HG03039 (cell line): ENCODE measurements at regions not wholly inside any gene's neighbourhood (a gene's known extent, or its start where the extent isn't known, plus 50 kb on each side); places are given as distances from the start of the nearest gene placed in this dataset.
"Not testable (repeated sequence)": the region's sequence is repeated elsewhere in the genome, so short reads cannot be mapped to it uniquely, and the experiment has no call there.

ENCODE experiments used
- ATAC-seq: cut with Tn5 transposase; IDR thresholded peaks from one replicate; pipeline ENCODE4 v1.9.1; 2021; ENCODE audit warnings: mild to moderate bottlenecking, moderate library complexity; ENCODE audit not compliant: unreplicated experiment

DNA sequence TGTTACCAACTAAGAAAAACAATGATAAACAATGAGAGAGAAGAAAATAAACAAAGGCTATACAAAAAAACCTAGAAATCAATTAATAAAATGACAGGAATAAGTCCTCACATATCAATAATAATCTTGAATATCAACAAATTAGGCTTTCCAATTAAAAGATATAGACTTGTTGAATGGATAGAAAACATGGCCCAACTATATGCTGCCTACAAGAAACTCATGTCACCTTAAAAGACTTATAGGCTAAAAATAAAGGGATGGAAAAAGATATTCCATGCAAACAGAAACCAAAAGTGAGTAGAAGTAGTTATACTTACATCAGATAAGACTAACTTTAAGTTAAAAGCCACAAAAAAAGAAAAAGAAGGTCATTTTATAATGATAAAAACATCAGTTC, 183.9 kb downstream of the MYRFL start:
- no peak for ATAC-seq

DNA sequence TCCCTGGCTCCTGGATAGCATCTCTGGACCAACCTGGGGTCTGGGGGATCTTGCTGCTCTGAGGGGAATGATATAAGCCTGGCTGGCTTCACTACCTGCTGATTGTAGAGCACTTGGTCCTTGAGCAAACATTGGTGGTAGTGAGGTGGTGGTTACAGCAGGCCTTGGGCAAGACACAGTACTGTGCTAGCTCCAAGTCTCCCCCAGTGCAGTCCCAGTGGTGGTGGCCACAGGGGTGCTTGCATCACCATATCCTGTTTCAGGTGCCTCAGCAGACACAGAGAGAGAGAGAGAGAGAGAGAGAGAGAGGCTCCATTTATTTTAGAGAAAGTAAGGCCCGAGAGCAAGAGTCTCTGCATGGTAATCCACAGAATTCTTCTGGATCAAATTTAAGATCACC, 186.3 kb downstream of the MYRFL start:
- ATAC-seq, result no peak

DNA sequence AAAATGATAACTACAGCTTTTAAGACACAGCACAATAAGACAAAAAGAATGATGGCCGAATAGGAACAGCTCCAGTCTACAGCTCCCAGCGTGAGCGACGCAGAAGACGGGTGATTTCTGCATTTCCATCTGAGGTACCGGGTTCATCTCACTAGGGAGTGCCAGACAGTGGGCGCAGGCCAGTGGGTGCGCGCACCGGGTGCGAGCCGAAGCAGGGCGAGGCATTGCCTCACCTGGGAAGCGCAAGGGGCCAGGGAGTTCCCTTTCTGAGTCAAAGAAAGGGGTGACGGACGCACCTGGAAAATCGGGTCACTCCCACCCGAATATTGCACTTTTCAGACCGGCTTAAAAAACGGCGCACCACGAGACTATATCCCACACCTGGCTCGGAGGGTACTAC, 188.0 kb downstream of the MYRFL start:
- not testable (repeated sequence) for ATAC-seq

DNA sequence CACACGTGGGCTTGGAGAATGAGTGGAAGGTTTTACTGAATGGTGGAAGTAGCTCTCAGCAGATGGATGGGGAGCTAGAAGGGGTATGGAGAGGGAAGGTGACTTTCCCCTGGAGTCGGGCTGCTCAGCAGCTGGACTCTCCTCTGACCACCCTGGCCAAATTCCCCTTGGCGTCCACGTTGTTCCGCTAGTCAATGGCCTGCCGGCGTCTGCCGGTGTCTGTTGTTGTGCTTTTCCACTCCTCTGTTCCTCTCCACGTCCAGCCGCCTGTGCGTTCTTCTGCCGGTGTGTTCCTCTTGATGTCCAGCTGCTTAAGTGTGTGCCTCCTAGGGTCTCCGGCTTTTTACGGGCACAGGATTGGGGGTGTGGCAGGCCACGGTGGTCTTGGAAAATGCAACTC, 203.5 kb downstream of the MYRFL start:
- no peak for ATAC-seq

DNA sequence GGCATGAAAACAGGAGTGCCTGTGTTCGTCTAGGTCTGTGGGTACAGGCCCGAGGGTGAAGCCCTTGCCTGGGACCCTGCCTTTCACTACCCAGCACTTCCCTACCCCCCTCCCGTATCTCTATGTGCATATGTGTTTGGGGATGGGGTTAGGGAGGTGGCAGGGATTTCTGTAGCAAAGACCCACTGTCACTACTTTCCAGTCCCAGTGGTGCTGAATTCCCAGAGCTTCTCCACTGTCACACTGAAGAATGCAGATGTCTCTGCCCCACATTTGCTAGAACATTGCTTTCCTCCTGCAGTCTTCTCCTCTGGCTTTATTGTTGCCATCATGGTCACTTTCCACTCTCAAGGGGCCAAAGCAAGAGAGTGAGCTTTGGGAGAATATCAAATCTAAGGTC, 203.9 kb downstream of the MYRFL start:
- ATAC-seq, result no peak

DNA sequence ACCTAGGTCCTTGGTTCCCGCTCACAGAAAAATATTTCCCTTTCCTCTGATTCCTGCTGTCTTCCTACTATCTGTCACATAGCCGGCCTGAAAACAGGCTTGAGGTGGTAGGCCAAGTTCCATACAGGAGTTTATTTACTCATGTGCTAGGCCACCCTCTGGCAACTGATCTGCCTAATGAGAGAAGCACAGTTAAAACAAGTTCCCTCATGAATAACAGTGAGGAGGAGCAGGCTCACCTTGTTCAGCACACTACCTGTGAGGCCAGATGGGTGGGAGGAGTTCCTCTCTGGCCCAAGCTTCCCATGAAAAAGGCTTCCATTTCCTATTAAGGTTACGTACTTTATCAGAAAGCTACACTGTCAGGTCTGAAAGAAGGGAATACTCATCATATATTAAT, 206.0 kb downstream of the MYRFL start:
- no peak for ATAC-seq

DNA sequence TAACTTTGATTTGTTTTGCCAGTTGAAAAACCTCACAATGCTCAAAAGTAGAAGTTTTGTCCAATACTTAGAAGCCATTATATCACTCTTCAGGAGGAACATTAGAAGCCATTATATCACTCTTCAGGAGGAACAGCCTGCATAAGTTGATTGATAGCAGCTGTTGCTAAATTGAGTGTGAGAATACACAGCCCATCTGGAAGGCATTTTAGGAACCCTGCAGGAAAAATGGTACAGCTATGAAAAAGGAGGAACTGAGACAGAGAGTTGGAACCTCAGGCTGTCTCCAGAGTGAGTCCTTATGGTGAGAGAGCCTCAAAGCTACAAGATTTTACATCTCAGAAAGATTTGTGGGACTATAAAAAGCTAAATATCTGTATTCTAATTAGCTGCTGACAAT, 207.0 kb downstream of the MYRFL start:
- no peak for ATAC-seq

DNA sequence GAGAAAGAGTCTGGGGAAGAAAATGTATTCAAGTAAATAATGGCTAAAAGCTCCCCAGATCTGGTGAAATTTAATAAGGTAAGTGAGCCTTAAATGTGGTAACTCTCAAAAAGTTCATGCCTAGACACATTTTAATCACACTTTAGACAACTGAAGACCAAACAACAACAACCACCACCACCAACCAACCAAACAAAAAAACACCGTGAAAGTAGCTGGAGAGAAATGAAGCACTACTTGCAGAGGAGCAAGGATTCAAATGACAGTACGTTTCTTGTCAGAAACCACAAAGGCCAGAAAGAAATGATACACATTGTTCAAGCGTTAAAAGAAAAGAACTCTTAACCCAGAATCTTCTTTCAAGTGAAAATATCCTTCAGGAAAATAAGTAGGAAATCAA, 208.3 kb downstream of the MYRFL start:
- ATAC-seq, result no peak

DNA sequence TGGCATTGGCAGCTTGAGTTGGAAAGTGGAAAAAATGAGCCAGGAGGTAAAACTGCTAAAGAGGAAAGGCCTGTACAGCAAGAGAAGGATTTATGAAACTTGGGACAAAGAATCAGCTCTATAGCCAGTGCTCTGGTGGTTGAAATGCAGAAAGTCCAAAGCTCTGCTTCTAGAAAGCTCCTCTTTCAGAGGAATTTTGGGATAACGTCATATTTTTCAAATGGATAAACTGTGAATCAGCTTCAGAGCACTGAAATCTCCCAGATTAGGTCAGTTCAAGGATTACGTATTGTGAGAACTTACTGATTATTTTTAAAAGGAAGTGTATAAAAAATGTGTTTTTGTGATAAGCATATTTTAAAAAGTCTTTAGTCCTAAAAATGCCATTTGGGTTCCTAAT, 203.1 kb upstream of the CNOT2 start:
- ATAC-seq, result no peak

DNA sequence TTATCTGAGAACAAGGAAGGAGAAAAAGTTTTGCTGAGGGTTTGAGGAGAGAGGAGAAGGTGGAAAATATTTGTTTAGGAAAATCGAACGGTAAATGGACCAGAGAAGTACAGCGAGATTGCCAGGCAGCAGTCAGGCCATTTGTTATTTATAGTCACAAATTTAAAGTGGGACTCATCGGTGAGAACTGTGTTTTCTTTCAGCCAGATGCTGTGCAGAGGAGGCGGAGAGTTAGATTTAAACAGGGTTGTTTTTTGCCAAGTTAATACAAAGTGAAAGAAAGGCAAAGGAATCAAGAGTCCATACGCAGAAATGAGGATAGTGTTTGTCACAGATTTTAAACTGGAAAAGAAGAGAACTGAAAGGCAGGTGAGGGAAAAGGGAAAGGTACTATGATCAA, 200.6 kb upstream of the CNOT2 start:
- no peak for ATAC-seq

DNA sequence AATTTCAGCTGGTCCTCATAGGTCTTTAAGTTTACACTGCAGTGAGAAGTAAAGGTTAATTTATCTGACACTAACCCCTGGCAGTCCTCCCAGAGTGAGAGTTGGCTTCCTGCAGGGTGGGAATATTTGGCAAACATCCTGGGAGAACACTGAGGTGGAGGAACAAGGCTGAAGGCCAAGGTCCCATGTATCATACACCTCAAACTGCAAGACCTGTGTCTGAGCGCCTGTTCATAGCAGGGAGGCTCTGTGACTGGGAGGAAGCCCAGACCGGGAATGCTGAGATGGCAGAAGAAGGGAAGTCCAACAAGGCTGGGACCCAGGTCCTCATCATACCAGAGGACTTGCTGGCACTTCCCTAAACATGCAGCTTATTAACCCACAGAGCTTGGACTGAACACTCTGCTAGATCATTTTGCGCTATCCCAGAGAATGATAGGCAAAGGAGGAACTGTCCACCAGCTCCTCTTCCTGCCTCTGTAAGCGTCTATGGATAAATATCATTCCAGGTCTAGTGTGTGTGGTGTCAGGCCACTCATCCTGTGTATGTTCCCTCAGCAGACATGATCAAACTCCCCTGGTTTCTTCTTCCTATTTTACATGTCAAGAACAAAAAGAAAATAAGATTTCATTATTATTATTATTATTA, 199.6 kb upstream of the CNOT2 start:
- no peak for ATAC-seq

DNA sequence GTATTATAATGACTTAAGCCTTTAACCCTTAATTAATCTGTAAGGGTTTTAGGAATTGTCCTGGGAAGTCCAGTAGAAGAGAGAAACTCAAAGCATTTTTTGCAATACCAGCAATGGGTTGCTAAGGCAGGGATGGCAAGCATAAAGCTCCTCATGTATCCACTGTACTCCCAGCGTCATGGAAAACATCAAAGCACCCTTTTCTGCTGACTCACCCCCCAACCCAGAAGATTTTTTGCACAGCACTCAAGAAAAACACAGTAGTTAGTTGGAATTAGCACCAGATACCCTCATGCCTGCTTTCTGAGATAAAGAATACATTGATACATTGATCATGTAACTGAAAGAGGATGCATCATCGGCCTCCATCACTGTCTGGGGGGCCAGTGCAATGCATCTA, 199.1 kb upstream of the CNOT2 start:
- no peak for ATAC-seq

DNA sequence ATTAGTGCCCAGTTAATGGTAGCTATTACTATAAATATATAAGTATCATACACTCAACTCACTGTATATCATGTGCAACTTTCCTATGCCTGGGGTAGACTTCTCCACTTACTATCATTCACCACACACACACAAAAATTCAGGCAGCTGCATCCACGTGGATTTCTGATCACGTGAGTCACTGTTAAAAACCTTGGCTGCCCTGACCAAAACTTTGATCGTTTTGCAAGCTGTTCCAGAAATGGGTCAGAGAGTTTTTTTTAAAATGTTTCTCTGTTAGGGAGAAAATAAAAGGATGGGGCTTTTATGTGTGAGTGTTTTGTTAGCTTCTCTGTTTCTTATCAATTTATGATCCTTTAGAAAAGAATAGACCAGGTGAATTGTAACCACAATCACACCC, 198.2 kb upstream of the CNOT2 start:
- ATAC-seq, result no peak

DNA sequence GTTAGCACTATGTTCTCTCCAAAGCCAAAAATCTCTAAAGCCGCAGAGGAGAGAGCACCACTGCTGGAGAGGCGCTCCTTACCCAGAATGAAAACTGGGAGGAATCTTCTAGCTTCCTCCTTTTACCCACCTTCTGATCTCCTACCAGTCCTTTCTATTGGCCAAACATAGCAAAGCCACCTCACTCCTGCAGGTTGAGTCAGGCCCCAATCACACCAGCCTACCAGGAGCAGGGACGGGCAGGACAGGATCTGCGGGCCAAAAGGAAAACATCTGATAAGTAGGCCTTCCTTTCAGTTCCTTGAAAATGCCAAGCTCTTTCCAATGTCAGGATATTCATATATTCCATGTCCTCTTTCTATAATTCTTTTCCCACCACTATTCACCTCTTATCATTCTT, 197.7 kb upstream of the CNOT2 start:
- no peak for ATAC-seq

DNA sequence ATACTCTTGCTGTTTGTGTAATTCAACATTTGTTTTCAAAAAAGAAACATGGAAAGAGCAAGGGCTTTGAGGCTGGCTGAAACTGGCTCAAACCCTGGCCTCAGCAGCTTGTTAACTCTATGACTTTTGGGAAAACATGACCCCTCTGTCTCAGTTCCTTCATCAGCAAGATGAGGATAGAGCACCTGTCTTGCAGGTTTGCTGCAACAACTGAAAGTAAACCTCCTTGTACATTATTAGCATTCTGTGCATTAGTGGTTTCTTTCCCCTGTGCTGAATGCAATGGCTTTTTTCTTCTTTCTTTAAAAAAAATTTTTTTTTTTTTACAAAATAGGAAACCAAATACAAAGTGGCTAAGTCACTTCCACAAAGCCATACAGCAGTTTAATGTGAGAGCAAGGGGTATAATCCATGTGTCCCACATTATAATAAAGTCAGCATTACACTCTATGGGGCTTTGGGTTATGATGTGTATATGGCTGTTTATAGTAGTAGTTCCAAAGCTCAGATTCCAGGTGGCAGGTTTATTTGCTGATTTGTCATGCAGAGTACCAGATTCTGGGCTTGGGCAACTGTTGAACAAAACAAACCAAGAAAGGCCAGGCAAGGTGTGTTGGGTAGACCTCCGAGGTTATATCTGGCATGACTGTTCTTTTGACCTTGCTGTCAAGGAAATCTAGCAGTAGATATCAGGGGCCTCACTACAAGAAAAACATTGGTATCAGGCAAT, 194.5 kb upstream of the CNOT2 start:
- no peak for ATAC-seq

DNA sequence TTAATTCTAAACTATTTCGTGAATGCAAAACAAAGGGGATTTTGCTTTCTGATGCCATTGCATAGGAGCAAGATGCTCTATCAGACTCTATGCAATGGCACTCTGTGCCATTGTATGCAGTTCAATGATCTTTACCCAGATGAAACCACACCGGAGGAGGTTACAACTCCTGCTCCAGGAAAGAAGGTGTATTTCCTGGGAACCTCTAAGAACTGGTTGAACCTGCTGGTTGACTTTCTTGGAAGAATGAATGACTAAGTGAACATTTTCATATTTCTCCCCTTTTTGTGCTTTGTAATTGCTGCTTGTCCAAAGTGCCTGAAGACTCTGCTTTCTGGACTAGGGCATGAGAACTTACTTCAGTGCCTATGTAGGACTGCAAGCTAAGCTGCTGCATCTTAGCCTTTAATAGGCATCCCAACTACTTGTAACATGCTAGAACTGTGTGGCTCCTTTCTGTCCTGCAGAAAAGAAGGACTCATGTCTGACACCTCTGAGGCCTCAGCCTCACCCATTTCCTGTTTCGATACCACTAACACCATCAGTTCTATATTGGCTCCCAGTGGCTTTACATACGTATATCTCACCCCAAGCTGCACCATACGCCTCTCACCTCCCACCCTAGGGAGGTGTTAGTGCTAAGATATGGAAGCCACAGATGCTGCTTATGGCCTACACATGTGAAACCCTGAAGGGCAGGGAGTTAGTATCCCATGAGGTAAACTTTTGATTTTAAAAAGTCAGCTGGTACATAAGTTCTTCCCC, 193.5 kb upstream of the CNOT2 start:
- peak; percentile 88 for ATAC-seq

DNA sequence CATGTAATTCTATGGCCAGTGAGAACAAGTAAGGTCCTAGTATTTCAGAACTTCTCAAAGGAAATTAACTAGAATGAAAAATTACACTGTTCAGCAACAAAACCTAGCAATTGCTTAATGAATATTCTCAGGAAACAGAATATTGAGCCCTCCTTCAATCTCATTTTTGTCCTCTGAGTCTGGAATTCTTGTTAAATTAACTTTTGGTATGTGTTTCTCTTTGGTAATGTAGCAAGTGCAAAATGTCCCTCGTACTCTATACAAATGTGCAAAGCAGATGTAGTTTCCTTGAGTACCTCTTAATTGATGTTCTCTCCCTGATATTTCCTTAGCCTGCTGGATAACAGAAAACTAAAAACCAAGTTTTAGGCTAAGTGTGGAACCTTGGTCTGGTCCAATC, 190.8 kb upstream of the CNOT2 start:
- no peak for ATAC-seq

DNA sequence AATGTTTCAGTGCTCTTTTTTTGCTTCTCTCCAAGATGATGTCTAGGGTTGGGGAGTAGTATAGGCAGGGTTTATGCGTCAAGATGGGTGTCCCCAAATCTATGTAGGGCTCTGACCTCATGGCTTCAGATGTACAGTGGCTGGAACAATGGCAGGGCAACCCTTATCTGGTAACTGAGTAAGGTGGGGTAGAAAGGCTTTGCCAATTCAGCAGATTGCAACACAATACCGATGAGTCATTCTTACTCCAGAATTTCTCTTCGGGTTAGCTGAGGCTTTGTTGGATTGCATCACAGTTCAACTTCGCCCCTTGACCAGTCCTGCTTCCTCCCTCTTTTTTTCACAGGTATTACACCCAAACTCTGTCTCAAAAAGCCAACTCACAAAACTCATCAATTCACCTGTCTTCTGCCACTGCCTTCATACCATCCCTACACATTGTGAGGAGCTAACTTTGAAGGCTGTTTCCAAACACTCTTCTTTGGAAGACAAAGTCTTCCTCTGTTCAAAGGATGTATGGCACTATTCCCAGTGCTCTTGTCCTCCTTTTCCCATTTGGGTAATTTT, 190.2 kb upstream of the CNOT2 start:
- ATAC-seq, result no peak

DNA sequence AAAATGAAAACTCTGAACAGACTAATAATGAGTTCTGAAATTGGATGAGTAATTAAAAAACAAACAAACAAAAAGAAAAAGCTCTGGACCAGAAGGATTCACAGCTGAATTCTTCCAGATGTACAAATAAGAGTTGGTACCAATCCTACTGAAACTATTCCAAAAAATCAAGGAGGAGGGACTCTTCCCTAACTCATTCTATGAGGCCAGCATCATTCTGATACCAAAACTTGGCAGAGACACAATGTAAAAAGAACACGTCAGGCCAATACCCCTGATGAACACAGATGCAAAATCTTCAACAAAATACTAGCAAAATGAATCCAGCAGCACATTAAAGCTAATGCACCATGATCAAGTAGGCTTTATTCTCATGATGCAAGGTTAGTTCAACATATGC, 183.9 kb upstream of the CNOT2 start:
- no peak for ATAC-seq

DNA sequence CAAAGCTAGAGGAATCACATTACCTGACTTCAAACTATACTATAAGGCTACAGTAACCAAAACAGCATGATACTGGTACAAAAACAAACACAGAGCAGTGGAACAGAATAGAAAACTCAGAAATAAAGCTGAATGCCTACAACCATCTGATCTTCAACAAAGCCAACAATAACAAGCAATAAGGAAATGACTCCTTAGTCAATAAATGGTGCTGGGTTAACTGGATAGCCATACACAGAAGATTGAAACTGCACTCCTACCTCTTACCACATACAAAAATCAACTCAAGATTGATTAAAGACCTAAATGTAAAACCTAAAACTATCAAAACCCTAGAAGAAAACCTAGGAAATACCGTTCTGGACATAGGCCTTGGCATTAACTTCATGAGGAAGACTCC, 182.6 kb upstream of the CNOT2 start:
- no peak for ATAC-seq

DNA sequence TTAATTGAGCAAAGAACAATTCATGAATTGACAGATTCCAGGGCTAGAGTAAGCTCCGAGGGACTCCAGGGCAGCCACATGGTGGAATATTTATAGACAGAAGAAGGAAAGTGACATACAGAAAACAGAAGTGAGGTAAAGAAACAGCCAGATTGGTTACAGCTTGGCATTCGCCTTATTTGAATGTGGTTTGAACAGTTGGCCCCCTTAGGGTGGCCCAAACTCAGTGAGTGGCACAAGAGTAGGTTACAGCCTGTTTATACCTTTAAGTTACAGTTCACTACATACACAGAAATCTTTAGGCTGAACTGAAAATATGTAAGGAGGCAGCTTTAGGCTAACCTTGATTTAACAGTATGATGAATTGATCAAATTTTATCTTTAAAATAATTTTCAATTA, 174.5 kb upstream of the CNOT2 start:
- no peak for ATAC-seq
